HG03469 (cell line): ENCODE measurements at regions not wholly inside any gene's neighbourhood (a gene's known extent, or its start where the extent isn't known, plus 50 kb on each side); places are given as distances from the start of the nearest gene placed in this dataset.

Experiments
- ATAC-seq: cut with Tn5 transposase; IDR thresholded peaks from one replicate; pipeline ENCODE4 v1.9.1; 2021; ENCODE audit warnings: mild to moderate bottlenecking, moderate library complexity, moderate number of reproducible peaks; ENCODE audit not compliant: unreplicated experiment

DNA sequence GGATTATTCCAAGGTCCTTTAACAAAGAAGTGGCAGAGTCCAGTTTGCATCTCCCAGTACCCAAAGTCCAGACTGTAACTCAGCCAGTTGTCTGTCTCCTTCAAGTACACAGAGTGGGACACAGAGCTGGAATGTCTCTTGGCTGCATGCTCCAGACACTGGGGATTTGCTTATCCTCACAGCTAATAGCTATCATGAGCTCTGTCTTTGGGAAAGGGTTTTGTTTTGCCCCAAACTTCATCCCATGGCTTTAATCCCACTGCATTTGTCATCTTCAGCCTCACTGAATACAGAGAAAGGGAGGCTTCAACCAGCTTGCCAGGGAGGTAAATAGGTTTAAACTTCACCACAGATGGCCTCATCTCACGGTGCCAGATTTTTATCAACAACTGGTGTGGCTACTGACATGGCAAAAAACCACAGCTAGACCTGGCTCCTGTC, 412.2 kb upstream of the SLC24A2 start:
- no peak for ATAC-seq

DNA sequence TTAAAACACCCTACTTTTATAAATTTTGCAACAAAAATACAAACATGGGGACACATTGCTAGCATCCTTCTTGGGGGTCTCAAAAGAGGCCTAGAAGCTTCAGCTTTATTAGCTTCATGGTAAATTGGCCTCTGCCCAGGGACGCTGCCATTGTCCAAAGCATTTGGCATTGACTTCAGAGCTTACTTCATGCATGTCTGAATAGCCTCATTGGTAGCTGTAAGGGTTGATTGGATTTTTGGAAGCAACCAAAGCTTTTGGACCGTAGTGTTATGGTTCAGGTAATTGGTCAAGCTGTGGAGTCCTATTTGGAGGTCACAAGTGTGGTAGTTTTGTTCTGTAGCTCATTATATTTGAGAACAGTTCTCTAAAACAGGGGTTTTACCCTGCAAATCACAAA, 411.7 kb upstream of the SLC24A2 start:
- no peak for ATAC-seq

DNA sequence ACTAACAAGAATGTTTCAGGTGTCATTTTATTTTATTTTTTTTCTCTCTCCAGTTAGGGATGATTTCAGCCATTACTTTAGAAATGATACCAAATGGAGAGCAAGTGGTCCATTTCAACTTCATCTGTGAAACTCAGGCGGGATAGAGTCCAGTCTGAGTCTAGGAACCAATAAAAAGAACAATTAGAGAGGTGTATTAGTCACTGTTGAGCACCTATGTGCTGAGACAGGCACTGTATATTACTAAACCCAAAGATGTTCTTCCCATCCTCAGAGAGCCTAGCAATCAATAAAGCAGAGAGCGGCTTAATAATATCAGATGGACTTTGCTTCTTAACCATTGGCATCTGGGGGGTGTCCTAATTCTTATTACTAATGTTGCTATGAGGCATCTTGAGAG, 410.3 kb upstream of the SLC24A2 start:
- ATAC-seq, result no peak

DNA sequence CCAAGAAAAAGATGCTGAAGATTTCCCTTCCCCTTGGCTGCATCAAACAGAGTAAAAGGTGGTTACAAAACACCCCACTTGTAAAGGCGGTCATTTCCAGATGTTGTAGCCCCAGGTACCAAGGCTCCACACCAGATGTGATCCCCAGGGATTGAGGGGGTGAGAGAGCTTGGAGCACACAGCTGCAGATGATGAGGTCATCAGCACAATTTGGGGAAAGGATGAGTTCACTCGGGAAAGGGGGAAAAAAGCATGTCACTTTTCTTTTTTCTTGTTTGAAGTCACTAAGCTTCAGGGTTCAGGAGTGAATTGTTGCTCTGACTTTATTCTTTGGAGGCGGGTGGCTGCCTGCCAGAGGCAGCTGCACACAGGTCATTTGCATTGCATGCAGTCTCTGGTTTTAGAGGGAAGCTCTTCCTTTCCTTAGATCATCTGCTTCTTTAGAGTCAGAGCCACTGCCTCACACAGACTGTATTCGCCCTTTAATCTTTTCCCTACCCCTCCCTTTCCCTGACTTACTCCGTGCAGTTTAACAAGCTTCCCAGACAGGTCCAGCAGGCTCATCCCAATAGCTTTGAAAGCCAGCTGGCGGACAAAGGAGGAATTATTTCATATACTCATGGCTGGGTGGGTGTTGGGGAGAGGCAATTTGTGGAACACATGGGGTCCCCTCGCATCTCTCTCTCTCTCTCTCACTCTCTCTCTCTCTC, 409.3 kb upstream of the SLC24A2 start:
- ATAC-seq, result no peak

DNA sequence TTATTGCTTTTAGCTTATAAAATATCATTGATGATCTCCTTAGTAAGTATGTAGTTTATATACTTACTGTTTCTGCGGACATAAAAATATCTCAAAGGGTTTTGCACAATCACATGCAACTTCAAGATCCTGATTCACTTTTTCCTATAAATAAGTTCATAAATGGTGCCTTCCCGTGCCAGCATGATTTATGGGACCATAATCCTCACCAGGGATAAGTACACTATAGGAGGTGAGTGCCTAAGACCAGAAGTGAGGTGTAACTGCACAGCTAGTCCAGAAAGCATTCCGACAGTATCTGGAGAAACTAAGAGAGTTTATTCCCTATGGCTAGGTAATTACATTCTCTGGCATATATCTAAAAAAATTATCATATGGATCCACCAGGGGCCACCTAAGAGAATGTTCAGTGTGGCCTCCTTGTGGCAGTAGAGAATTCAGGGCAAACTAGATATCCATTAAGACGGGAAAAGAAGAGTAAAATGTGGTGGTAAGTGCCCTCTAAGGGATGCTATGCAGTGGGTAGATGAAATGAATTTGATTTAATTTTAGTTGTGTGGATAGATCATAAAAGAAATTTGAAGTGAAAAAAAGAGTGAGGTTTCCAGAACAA, 402.5 kb upstream of the SLC24A2 start:
- ATAC-seq, result no peak

DNA sequence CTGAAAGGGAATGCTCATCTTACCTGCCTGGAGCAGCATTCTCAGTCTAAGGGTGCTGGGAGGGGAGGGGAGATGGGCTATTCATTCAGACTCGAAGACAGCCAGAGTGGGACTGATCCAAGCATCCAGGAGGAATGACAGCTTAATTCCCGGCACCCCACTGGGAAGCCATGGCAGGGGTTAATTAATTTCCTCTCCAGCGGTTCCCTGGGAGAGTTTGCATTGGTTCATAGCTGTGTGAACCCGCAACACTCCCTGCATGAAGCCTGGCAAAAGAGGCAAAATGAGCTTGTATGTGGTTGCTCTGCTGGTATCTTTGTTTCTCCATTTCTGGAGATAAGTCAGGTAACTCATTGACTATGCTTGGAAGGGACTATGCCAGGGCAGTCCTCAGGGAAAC, 401.0 kb upstream of the SLC24A2 start:
- no peak for ATAC-seq

DNA sequence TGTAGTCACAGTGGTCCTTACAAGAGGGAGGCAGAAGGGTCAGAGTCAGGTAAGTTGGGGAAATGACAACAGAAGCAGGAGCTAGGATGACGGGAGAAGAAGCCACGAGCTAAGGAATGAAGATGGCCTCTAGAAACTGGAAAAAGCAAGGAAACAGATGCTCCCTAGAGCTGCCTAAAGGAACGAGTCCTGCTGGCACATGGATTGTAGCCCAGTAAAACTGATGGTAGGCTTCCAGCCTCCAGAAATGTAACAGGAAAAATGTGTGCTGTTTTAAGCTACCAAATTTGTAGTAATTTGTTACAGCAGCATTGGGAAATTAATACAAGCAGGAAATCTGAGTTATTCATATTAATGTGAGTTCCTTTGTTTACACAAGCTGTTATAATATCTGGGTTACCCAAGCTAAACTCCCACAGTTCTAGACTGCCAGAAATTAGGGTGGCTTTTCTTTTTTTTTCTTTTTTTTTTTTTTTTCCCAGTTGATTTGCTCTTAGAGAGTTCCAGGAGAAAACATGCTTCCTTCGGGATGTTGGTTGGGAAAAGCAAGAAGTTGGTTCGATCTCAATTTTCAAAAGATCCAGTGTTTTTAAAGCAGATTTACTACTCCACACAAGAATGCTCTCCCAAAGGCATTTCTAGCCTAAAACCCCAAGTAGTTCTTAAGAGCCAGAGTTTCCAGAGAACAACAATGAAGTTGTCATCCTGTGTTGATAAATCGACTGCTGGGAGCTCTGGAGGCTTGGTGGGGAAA, 400.0 kb upstream of the SLC24A2 start:
- no peak for ATAC-seq

DNA sequence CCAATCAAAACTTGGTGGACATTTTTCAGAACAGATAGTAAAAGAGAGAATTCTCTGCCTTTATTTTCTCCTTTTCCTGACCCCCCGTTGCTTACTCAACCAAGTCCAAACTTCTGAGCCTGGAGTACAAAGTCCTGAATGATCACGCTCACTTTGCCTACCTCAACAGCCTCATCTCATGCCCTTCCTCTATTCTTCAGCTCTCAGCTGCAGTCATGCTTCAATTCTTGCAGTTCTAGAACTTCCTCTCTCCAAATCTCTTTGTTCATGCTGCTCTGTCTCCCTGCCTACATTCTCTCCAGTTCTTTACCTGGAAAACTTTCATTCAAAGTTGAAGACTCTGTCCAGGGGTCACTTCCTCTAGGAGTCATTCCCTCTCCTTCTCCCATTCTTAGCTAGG, 398.5 kb upstream of the SLC24A2 start:
- ATAC-seq, result no peak

DNA sequence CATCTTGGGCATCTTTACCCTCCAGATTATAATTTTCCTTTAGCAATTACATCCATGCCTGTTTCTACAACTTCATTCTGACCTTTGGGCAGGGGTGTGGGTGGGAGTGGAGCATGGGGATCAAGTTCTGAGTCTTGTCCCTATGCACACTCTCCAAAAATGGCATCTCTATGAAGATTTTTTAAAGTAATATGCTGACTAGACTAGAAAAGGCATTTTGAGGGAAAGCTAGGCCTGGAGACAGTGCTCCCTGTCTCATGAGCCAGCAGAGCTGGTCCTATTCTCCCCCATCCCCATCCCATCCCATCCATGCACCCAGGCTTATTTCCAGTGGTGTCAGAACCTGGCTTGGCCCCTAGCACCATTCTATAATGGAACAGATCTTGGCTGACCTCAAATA, 398.0 kb upstream of the SLC24A2 start:
- ATAC-seq, result no peak

DNA sequence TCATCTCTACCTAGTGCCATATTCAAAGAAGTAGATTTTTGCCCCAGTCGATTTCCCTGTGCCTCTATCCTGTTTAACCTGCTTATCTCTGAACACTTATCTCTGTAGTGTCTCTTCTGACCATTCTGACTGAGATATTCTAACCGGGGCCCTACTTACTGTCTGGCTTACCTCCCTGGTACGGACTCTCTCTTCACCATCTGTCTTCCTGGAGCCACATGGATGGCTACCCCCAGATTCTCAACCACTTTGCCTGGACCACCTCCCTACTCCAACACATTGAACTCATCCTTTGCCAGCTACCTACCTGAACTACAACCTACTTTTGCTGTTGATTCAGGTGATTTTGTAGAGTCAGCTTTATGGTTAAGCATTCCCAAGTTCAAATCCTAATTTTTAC, 397.4 kb upstream of the SLC24A2 start:
- no peak for ATAC-seq

DNA sequence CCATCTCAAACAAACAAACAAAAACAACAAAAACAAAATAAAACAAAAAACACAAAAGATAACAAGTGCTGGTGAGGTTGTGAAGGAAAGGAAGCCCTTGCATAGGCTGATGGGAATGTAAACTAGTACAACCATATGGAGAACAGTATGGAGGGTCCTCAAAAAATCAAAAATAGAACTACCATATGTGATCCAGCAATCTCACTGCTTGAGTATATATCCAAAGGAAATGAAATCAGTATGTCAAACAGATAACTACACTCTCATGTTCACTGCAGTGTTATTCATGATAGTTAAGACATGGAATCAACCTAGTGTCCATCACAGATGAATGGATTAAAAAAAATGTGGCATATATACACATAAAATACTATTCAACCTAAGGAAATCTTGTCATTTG, 395.7 kb upstream of the SLC24A2 start:
- no peak for ATAC-seq

DNA sequence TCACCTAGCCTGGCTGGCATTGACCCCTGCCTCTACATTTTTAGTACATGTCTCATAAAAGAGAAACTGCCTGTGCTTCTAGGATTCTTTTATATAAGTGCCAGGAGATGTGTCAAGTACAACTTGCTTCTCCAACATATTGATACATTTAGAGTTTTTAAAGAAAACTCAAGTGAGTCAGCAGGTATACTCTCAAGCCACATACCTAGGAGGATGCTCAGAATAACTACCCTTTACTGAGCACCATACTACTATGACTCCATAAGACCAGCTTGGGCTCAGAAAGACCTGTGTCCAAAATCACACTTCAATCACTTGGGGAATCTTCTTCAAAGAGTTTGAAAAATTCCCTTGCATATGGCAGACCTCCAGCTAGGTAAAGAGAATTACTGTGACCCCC, 389.8 kb upstream of the SLC24A2 start:
- no peak for ATAC-seq

DNA sequence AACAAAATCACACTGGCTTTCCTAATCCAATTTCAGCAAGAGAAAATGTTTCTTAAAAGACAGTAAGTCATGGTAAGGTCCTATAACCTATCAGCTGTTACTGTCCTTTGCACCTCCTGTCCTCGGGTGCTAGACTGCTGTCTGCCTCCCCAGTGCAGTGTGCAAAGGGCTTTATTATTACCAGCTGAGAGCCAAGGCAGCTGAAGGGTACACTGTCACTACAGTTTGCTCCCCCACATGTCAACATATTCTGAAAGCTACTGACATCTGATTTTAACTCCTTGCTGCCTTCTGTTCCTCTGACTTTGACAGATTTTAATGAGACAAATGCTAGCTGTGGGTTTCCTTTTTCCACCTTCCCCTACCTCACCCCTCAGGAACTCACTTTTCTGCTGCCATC, 389.4 kb upstream of the SLC24A2 start:
- no peak for ATAC-seq

DNA sequence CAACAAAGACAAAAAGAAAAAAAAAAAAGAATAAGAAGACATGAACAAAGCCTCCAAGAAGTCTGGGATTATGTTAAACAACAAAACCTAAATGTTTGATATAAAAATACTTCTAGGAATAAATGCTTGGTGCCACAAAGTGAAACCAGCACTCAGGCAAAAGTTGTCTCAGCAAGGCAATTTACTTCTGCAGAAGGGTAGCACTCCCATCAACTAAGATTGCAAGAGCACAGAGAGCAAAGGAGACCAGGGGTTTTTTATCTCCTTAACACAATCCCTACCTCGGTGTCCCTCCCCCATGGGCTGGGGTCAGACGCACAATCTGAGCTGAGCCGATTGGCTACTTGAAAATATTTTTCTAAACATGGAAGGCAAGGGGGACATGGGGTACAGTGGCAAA, 381.3 kb upstream of the SLC24A2 start:
- no peak for ATAC-seq

DNA sequence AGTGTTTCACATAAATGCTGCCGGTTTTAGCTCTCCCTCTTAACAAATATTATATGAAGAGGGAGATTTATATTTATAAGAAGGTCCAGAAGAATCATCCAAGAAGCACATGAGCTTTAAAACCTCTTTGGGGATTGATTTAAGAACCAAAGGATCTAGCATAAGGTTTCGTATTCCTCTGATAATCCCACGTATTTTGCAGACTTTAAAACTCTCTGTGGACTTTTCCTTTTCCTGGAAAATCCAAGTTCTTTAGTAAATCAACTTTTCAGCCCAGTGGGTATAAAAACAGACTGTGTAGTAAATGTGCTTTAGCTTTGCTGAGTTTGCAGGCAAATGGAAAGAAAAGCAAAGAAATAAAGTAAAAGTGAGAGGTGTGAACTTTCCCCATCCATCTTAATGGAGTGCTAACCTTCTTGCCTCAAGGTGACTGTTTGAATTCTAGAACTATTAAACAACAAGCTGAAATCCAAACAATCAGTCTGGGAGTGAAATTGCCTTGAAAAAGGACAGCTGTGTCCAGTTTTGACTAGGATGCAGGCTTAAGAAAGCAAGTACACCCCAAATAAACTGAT, 363.4 kb upstream of the SLC24A2 start:
- no peak for ATAC-seq

DNA sequence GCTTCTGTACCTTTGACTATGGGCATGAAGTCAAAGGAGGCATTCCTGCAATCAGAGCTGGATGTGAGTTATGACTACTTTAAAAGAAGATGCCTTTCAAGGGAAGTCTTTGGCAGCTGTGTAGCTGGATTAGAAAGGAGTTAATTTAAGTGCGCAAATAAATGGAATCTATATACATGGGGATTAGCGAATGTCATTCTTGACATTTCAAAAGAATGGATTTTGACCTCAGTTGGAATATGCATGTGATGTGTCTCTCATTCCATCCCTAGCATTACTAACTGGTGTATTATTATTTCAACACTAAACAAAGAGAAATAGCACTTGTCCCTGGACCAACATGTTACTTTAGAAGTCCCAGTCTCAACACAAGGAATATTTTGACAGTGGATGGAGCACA, 359.6 kb upstream of the SLC24A2 start:
- ATAC-seq, result no peak

DNA sequence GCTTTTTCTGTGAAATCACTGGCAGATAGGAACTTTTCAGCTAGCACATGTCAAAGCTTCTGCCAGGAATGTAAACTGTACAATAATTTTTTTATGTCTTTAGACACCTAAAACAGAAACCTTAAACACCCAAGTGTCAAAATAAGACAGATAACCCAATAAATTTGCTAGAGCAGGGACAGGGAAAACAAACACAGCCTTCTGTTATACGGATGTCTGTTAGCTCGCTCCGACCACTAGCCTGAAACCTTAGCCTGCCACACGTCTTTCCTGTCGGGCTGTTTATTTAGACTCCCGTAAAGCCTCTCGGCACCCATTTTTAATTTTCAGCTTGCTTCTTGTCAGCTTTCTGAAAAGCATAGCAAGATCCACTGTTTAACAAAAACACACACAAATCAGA, 355.4 kb upstream of the SLC24A2 start:
- ATAC-seq, result no peak

DNA sequence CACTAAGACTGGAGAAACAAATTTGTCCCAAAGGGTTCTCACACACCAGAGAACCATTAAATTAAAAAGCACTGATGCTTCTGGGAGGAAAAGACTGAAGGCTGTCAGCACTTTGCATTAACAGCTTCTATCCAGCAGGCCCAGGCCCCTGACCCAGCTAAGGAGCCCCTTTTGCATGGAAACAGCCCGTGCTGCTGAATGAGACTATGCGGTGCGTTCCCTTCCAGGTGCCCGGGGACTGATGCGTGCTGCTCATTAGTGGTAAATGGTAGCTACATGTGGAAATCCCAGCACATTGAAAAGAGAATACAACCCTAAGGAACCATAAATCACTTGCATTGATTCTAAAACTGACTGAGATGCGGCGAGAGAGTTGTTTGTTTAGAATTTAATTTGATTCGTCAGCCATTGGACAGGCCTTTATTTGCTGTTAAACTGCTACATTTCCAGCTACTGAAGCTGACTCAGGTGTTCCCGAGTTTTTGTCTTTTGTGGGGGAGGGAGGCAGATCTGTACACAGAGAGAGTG, 351.0 kb upstream of the SLC24A2 start:
- no peak for ATAC-seq

DNA sequence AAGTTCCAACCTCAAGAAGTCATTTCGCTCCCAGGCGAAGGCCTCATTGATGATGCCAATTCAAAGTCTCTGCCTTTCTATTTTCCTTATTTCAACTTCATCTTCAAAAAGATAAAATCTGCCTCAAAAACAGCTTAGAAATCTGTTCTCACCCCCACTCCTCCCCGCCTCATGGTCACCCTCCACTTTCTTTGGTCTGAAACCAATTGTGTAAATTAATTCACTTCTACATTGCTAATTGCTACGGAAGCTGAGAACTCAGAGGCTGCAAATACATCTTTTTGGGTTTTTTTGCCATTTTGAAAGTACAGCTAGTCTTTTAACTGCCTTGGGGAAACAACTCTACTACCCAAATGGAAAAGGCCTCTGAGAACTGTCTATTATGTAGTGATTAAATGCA, 350.0 kb upstream of the SLC24A2 start:
- no peak for ATAC-seq

DNA sequence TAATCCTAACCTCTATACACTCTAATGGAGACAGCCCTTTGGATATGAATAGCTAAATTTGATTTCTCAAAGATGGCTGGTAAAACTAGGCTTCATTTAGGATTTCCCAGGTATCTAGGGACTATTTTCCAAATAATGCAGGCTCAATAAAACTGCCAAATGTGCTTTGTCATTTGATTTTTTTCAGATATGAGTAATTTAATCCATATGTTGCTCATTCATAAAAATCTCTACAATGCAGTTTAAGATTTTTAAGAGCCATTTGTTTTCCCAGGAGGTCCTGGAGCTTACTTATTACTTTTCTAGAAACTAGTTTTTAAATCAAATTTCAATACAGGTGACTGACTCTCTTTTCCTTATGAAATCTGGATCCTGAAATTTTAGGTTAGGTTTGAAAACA, 349.3 kb upstream of the SLC24A2 start:
- ATAC-seq, result no peak

DNA sequence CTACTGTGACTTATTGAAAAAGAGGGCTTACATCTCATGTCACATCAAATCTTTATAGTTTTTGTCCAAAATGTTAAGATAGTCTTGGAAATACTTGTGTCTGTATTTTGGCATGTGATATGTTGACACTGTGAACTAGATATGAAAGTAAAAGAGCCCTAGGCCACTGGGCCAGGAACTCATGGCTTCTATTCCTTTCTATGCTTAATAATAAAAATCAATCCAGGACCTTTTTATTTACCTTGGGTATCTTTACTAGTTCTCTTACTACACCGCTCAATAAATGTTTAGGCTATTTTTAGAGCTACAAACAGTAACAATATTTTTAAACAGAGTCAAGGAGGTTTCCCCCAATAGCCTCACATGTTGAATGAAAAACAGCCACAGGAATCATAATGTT, 348.6 kb upstream of the SLC24A2 start:
- no peak for ATAC-seq
